HepG2 (cell line): ENCODE measurements at regions not wholly inside any gene's neighbourhood (a gene's known extent, or its start where the extent isn't known, plus 50 kb on each side); places are given as distances from the start of the nearest gene placed in this dataset.

Experiments used
- CTCF ChIP-seq: sonication (generic); formaldehyde crosslinking; IDR thresholded peaks from 2 replicates; pipeline ENCODE4 v1.5.0; 2020; ENCODE audit warnings: mild to moderate bottlenecking, missing genetic modification reagents, moderate library complexity
- DBP ChIP-seq: sonication (generic); formaldehyde crosslinking; IDR thresholded peaks from 2 replicates; pipeline ENCODE4 v1.4.0; 2020; ENCODE audit warnings: missing genetic modification reagents; ENCODE audit errors: not compliant biosample characterization
- POLR2A ChIP-seq, 2 experiments: IDR thresholded peaks; 2 replicates each; pipeline ENCODE4 v1.6.1; 2011; ENCODE audit warnings: low read depth in 2 of 2, low read length in 2 of 2, mild to moderate bottlenecking in 1 of 2, moderate library complexity in 1 of 2; ENCODE audit not compliant: insufficient read depth in 1 of 2
- SMAD3 ChIP-seq: sonication (generic); formaldehyde crosslinking; IDR thresholded peaks from 2 replicates; pipeline ENCODE4 v1.4.0; 2020; ENCODE audit warnings: missing genetic modification reagents
- SUZ12 ChIP-seq: fragments of 150-350 bp; IDR thresholded peaks from 2 replicates; pipeline ENCODE4 v1.6.1; 2014; ENCODE audit warnings: low read depth, low read length
- U2AF1 ChIP-seq: fragments of 200-400 bp; formaldehyde crosslinking; optimal IDR thresholded peaks from 2 replicates; pipeline ENCODE3; 2017; ENCODE audit warnings: mild to moderate bottlenecking, low read depth, low read length
- ZKSCAN8 ChIP-seq: IDR thresholded peaks from 2 replicates; pipeline ENCODE4 v1.6.1; 2016; ENCODE audit warnings: borderline replicate concordance, missing genetic modification reagents, missing compliant biosample characterization
- ZNF317 ChIP-seq: sonication (generic); formaldehyde crosslinking; IDR thresholded peaks from 2 replicates; pipeline ENCODE4 v1.5.0; 2020; ENCODE audit warnings: mild to moderate bottlenecking, missing genetic modification reagents

GRCh38 chr5:74369173-74369572 is 271.4 kb downstream of the ENC1 start:
- no peak for TF ChIP-seq DBP (CRISPR knock-in tag)
- no peak for TF ChIP-seq ZKSCAN8 (CRISPR knock-in tag)
- TF ChIP-seq CTCF (CRISPR knock-in tag), result no peak
- no peak for TF ChIP-seq U2AF1
- no peak for TF ChIP-seq SUZ12
- TF ChIP-seq SMAD3 (CRISPR knock-in tag), result no peak
- TF ChIP-seq ZNF317 (CRISPR knock-in tag), result no peak
- no peak for TF ChIP-seq POLR2A (IDR thresholded peaks at IDR 0.05; ENCODE audit: insufficient read depth in 1 of 2, low read depth in 2 of 2, low read length in 2 of 2)
